GM13977 (cell line): ENCODE measurements at regions not wholly inside any gene's neighbourhood (a gene's known extent, or its start where the extent isn't known, plus 50 kb on each side); places are given as distances from the start of the nearest gene placed in this dataset.
"Not testable (repeated sequence)": the region's sequence is repeated elsewhere in the genome, so short reads cannot be mapped to it uniquely, and the experiment has no call there.

Experiments
- DNase-seq: peaks from one replicate; pipeline ENCODE4 v3.0.0; 2012; ENCODE audit warnings: low spot score
- in situ Hi-C: fragments of 300-500 bp; cut with MboI; formaldehyde crosslinking; loops from one replicate; pipeline ENCODE4 v1.12.0; 2022; ENCODE audit warnings: low sequenced_read_pairs, low pct_unique_long_range_greater_than_20kb, mixed read lengths, inconsistent platforms; ENCODE audit not compliant: unreplicated experiment

DNA sequence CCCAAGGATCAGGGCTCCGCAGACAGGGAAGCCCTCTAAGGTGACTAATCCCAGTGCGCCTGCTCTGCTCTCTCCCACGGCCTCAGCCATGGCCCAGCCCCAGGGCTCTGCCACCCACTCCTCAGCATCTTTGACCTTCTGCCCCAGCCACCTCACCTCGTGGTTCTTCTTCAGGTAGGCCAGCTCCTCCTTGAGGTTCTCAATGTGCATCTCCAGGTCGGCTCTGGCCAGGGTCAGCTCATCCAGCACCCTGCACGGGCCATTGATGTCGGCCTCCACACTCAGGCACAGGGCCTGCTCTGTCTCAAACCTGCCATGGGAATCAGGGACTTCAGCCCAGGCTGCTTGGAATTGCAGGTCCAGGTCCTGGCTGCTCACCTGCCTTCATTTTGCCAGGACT is 128.4 kb downstream of the TNFRSF13B start:
- in situ Hi-C loops, DNase-seq: not testable (repeated sequence)

DNA sequence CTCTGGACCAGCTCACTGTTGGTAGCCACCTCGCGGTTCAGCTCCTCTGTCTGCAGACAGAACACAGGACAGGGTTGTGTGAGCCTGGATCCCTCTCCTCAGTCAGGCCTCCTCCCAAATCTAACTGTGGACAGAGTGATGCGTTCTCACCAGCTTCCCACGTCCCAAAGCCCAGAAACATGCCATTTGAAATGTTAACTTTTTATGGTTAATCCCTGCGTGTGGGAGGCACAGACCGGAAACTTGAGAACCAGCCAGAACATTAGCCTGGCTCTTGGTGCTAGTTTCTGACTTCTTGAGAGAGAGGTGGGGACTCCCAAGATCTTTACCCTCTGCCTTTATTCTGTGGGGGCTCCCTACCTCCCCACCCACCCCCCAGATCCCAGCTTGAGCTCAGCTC is 129.6 kb downstream of the TNFRSF13B start:
- DNase-seq, in situ Hi-C loops: not testable (repeated sequence)

DNA sequence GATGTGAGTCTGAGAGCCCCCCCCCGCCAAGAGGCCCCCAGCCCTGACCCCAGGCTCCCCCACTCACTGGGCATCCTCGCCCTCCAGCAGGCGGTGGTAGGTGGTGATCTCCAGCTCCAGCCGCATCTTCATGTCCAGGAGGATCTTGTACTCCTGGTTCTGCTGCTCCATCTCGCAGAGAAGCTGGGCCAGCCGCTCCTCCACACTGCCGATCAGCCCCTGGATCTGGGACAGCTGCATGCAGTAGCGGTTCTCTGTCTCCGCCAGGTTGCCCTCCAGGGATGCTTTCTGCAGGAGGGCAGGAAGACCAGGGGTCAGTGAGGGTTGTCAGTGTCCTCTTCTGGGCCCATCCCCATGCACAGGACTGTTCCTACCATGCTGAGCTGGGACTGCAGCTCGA is 130.0 kb downstream of the TNFRSF13B start:
- DNase-seq, in situ Hi-C loops: not testable (repeated sequence)

DNA sequence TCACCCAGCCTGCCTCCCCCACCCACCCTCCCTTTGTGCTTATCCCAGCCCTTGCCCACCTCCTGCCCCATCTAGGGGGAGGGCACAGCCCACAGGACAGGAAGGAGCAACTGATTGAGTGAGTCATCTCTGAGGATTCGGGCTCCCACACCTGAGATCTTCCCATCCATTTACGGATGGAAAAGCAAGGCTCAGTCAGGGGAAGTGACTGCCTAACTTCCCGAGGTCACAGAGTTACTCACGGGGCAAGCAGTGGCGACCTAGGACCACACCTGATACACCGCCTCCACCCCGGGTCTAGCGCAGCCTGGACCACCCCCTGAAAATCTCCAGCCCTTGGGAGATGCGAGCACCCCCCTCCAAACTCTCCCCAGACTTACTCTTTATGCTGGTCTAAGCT is 131.7 kb downstream of the TNFRSF13B start:
- DNase-seq, in situ Hi-C loops: not testable (repeated sequence)

DNA sequence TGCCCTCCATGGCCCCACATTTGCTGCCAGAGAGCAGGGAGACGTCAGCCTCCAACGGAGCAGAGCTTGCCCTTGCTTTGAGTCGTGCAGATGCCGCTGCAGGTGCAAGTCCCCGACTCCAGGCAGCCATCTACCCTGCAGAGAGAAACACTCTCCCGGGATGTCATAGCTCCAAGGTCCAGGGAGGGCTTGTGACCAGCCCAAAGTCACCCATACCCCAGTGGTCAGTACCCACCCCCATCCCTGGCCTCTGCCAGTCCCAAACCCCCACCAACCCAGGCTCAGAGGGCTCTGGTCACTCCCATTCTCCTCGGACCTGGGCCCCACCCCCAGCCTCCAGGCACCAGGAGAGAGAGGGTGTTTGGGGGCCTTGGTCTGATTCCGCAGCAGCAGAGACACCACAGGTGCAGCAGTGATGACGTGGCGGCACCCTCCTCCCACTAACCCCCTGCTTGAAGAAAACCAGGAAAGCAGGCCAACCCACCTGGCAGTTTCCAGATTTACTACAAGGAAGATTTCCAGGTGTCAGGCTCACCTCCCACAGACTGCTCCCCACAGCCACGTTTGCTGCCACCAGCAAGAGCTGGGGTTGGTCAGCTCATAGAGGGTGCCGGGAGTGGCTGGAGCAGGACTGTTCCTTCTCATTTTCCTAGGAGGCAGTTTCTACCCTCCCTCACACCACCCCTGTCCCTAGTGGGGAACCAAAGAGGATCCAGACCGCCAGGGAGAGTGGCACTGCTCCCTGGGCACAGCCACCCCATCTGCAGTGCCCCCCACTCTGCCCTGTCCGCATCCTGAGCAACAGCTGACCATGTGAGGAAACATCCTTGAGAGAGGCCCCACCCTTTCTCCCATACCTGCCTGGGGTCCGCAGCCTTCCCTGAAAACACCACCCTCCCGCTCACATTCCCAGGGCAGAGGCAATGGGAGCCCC is 132.4 kb downstream of the TNFRSF13B start:
- DNase-seq, in situ Hi-C loops: not testable (repeated sequence)

DNA sequence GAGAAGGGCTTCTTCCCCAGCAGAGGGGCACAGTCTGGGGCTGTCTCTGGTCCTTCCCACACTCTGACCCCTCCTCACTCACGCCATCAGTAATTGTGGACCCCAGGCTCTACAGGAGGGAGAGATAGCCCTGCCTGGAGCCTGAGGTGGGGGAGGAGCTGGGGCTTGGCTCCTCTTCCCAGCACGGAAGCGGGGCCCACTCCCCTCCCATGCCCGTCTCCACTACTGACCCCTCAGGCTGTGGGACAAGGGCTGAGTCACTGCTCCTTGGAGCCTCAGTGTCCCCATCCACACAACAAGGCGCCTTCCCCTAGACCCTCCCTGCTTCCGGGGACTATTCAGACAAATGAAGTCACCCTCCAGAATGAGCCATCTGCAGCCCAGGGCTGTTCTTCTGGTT is 133.1 kb downstream of the TNFRSF13B start:
- DNase-seq = not testable (repeated sequence)

DNA sequence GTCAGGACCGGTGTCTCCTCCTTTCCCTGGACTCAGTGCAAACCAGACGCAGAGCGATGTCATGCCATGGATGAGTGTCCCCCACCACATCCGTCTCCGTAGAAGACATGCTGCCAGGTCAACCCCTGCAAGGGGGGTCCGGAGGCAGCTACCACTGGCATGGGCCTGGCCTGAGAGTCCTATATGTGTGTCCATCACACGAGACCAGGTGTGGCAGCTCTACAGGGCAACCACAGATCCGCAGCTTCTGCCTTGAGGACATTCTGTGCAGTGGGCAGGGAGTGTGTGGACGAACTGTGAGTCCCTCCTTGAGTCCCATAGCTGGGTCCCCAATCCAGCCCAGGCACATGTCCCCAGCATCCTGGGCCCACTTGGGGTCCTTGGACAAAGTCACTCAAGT is 133.6 kb downstream of the TNFRSF13B start:
- DNase-seq, in situ Hi-C loops: not testable (repeated sequence)

More for the DNA sequence above, 133.1 kb downstream of the TNFRSF13B start:
- in situ Hi-C loops = not testable (repeated sequence)

DNA sequence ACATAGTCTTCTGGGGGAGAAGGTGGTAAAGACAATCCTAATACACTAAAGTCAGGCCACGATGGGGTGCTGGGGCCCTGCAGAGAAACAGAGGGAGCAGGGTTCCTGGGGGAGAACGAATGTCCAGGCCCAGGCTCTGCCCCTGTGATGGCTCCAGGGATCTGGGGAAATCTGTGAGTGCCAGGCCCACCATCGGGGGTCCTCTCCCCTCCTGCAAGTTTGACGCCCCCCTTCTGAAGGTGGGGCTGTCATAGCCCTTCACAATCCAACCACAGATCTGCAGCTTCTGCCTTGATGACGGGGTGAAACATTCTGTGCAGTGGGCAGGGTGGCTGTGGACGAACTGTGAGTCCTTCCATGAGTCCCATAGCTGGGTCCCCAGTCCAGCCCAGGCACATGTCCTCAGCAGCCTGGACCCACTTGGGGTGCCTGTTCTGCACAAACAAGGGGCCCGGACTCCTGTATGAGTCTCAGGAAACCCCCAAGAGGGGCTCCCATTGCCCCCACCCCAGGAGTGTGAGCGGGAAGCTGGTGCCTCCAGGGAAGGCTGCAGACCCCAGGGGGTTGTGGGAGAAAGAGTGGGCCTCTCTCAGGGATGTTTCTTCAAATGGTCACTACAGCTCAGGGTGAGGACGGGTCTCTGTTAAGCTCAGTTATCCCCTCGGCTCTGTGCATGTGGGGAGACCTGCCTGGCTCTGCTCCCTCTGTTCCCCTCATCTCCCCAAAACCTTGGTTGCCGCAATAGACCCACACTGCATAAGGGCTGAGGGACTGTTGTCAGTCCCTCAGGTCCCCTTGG is 134.3 kb downstream of the TNFRSF13B start:
- DNase-seq, in situ Hi-C loops: not testable (repeated sequence)

DNA sequence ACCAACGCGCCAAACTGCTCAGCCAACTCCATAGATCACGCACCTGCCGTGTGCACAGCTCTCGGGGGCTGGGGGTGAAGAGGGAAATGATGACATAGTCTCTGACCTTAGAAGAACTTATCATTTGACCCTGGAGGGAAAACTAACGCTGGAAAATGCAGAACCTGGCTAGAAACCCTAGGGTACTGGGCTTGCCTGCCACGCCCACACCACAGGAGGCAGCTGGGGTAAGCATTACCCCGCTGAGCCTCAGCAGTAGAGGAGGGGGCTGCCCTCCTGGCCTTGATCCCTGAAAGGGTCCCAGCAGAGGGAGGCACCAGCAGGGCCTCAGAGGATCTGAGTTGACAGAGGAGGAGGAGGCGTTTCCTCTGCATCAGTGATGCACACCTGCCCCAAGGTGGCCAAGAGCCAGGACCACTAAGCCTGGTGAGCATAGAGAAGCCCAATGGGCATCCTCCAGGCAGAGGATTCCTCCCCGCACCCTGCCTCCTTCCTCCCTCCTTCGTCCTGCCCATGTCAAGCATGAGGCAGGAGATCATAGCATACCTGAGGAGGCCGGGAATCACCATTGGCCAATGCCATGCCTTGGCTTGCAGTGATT is 135.5 kb downstream of the TNFRSF13B start:
- in situ Hi-C loops, DNase-seq: not testable (repeated sequence)

DNA sequence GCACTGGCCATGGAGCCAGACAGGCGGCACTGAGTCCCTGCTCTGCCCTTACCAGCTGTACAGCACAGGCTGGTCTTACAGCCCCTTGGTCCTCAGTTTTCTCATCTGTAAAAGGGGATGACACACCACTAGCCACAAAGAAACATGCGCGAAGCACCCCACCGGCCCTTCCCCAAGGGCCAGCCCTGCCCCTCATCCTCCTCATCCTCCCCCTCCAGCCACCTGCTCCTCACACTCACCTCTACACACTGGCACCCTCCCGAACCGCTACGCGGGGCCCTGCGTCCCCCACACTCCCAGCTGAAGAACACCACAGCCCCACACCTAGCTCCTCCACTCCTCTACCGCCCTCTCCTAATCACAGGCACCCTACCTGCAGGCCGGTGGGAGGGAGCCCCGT is 138.4 kb downstream of the TNFRSF13B start:
- DNase-seq, in situ Hi-C loops: not testable (repeated sequence)

DNA sequence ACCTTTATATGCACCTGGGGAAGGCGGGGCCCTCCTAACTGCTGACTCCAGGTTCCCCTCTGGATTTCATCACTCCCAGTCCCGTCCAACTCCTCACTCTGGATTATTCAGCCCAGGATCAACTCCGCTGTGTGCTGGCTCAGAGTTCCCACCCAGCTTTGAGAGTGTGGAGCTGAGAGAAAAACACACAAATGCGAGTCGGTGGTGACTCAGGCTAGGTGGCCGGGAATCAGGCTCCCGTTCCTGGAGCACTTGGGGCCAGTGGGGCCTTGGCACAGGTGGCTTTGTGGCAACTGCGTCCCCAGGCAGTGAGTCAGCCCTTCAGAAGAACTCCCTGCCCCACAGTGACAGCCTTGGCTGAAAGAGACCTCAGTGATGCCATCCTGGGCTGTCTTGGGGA is 139.1 kb downstream of the TNFRSF13B start:
- DNase-seq, in situ Hi-C loops: not testable (repeated sequence)

DNA sequence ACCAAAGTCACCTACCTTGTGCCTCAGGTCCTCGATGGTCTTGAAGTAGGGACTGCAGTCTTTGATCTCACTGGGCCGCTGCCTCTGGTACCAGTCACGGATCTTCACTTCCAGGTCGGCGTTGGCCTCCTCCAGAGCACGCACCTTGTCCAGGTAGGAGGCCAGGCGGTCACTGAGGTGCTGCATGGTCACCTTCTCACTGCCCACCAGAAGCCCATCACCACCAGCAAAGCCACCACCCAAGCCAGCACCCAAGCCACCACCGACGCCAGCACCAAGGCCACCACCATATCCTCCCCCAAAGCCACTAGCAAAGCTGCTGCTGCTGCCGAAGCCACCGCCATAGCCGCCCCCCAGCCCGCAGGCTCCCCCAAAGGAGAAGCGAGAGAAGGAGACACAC is 139.7 kb downstream of the TNFRSF13B start:
- in situ Hi-C loops, DNase-seq: not testable (repeated sequence)

DNA sequence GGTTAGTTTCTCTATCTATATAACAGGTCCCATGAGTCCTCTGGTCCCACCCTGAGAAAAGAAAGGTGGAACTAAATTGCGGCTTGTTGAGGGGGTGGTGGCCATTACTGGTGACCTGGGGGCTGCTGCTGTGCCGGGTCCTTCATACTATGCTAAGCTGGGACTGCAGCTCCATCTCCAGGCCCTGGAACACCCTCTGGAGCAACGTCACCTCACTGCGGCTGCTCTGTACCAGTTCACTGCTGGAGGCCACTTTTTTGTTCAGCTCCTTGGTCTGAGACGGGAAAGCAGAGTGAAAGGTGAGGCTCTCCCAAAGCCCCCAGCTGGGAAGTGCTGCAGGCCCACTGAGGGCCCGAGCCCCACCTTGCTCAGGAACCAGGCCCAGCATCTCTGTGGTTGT is 140.7 kb downstream of the CCDC144A start:
- in situ Hi-C loops, DNase-seq: not testable (repeated sequence)
